H9 (cell line): ENCODE measurements at regions not wholly inside any gene's neighbourhood (a gene's known extent, or its start where the extent isn't known, plus 50 kb on each side); places are given as distances from the start of the nearest gene placed in this dataset.

Experiments
- DNase-seq: peaks from one replicate; pipeline ENCODE4 v3.0.0-alpha.2; 2017
- H2AFZ ChIP-seq: one replicate; pipeline ENCODE4 v1.6.1; 2013; ENCODE audit warnings: mild to moderate bottlenecking, low read length, control low read depth, moderate library complexity
- H2AK5ac ChIP-seq: 2 replicates; pipeline ENCODE4 v1.6.1; 2013; ENCODE audit warnings: low read length, control low read depth, mixed read lengths; ENCODE audit not compliant: insufficient read length
- H2BK120ac ChIP-seq: one replicate; pipeline ENCODE4 v1.6.1; 2013; ENCODE audit warnings: low read depth, mild to moderate bottlenecking, low read length, control low read depth, inconsistent platforms; ENCODE audit not compliant: poor library complexity, severe bottlenecking
- H2BK12ac ChIP-seq: 2 replicates; pipeline ENCODE4 v1.6.1; 2013; ENCODE audit warnings: low read length, control low read depth, mixed read lengths, low read depth; ENCODE audit not compliant: insufficient read length
- H2BK15ac ChIP-seq: 2 replicates; pipeline ENCODE4 v1.6.1; 2013; ENCODE audit warnings: low read depth, low read length, control low read depth
- H2BK20ac ChIP-seq: one replicate; pipeline ENCODE4 v1.6.1; 2013; ENCODE audit warnings: low read depth, mild to moderate bottlenecking, low read length, control low read depth, inconsistent platforms; ENCODE audit not compliant: poor library complexity, severe bottlenecking
- H2BK5ac ChIP-seq: 2 replicates; pipeline ENCODE4 v1.6.1; 2013; ENCODE audit warnings: low read length, control low read depth, mixed read lengths; ENCODE audit not compliant: insufficient read length
- H3K14ac ChIP-seq: 2 replicates; pipeline ENCODE4 v1.6.1; 2013; ENCODE audit warnings: low read length, control low read depth; ENCODE audit not compliant: insufficient read depth
- H3K18ac ChIP-seq: 2 replicates; pipeline ENCODE4 v1.6.1; 2013; ENCODE audit warnings: low read depth, mild to moderate bottlenecking, mixed read lengths, low read length, control low read depth; ENCODE audit not compliant: insufficient read length
- H3K23ac ChIP-seq: 2 replicates; pipeline ENCODE4 v1.6.1; 2013; ENCODE audit warnings: low read length, control low read depth, mixed read lengths, low read depth; ENCODE audit not compliant: insufficient read length
- H3K23me2 ChIP-seq: 2 replicates; pipeline ENCODE4 v1.6.1; 2013; ENCODE audit warnings: low read depth, mild to moderate bottlenecking, mixed read lengths, low read length, control low read depth; ENCODE audit not compliant: insufficient read length, poor library complexity, severe bottlenecking
- H3K27ac ChIP-seq: 2 replicates; pipeline ENCODE4 v1.5.1; 2013; ENCODE audit warnings: low read length, control low read depth, mixed read lengths, low read depth; ENCODE audit not compliant: insufficient read length
- H3K27me3 ChIP-seq: 2 replicates; pipeline ENCODE4 v1.6.1; 2013; ENCODE audit warnings: low read length, control low read depth, inconsistent platforms; ENCODE audit not compliant: insufficient read depth
- H3K4ac ChIP-seq: 2 replicates; pipeline ENCODE4 v1.6.1; 2013; ENCODE audit warnings: low read depth, mild to moderate bottlenecking, control low read depth, inconsistent platforms, low read length, moderate library complexity
- H3K4me1 ChIP-seq: 2 replicates; pipeline ENCODE4 v1.6.1; 2013; ENCODE audit warnings: low read length, control low read depth, inconsistent platforms; ENCODE audit not compliant: insufficient read depth
- H3K4me2 ChIP-seq: 2 replicates; pipeline ENCODE4 v1.6.1; 2013; ENCODE audit warnings: low read length, control low read depth, mixed read lengths; ENCODE audit not compliant: insufficient read length, insufficient read depth
- H3K56ac ChIP-seq: 2 replicates; pipeline ENCODE4 v1.6.1; 2013; ENCODE audit warnings: low read depth, mild to moderate bottlenecking, mixed read lengths, low read length, control low read depth; ENCODE audit not compliant: insufficient read length
- H3K79me1 ChIP-seq: 2 replicates; pipeline ENCODE4 v1.6.1; 2013; ENCODE audit warnings: low read depth, mild to moderate bottlenecking, moderate library complexity, low read length, control low read depth, inconsistent platforms; ENCODE audit not compliant: insufficient read depth, poor library complexity, severe bottlenecking
- H3K79me2 ChIP-seq: 2 replicates; pipeline ENCODE4 v1.6.1; 2013; ENCODE audit warnings: low read length, control low read depth, inconsistent platforms; ENCODE audit not compliant: insufficient read depth
- H3K9ac ChIP-seq: 2 replicates; pipeline ENCODE4 v1.6.1; 2013; ENCODE audit warnings: low read length, control low read depth, mixed read lengths; ENCODE audit not compliant: insufficient read length; ENCODE audit errors: extremely low read depth
- H3K9me3 ChIP-seq: one replicate; pipeline ENCODE4 v1.6.1; 2013; ENCODE audit warnings: low read depth, low read length, inconsistent platforms; ENCODE audit not compliant: control insufficient read depth
- H3T11ph ChIP-seq: one replicate; pipeline ENCODE4 v1.6.1; 2013; ENCODE audit warnings: mild to moderate bottlenecking, low read length, control low read depth, inconsistent platforms
- H4K20me1 ChIP-seq: one replicate; pipeline ENCODE4 v1.6.1; 2013; ENCODE audit not compliant: control insufficient read depth, insufficient read length, insufficient read depth
- H4K5ac ChIP-seq: 2 replicates; pipeline ENCODE4 v1.6.1; 2013; ENCODE audit warnings: low read depth, mild to moderate bottlenecking, mixed read lengths, low read length, control low read depth; ENCODE audit not compliant: insufficient read length
- H4K8ac ChIP-seq: replicated peaks from 2 replicates; pipeline ENCODE4 v1.6.1; 2013; ENCODE audit warnings: low read length, control low read depth, mixed read lengths, low read depth; ENCODE audit not compliant: insufficient read length
- H4K91ac ChIP-seq: 2 replicates; pipeline ENCODE4 v1.6.1; 2013; ENCODE audit warnings: low read depth, mild to moderate bottlenecking, moderate library complexity, mixed read lengths, low read length, control low read depth; ENCODE audit not compliant: insufficient read length
- H3K27ac Mint-ChIP-seq, 3 experiments: 2 replicates in 2 of 3; 3 replicates in 1 of 3; pipeline ENCODE4 v1.8.0; 2020 to 2021; ENCODE audit warnings: mixed read lengths in 3 of 3, mild to moderate bottlenecking in 1 of 3, moderate library complexity in 1 of 3
- H3K27me3 Mint-ChIP-seq: 2 replicates; pipeline ENCODE4 v1.8.0; 2021; ENCODE audit warnings: low read depth, mild to moderate bottlenecking, moderate library complexity, mixed read lengths
- H3K36me3 Mint-ChIP-seq, 3 experiments: 2 replicates in 2 of 3; 3 replicates in 1 of 3; pipeline ENCODE4 v1.8.0; 2020 to 2021; ENCODE audit warnings: low read depth in 3 of 3, mixed read lengths in 3 of 3; ENCODE audit not compliant: insufficient read depth in 1 of 3
- H3K4me1 Mint-ChIP-seq, 2 experiments: 2 replicates each; pipeline ENCODE4 v1.8.0; 2020; ENCODE audit warnings: mixed read lengths in 2 of 2
- H3K4me3 Mint-ChIP-seq, 2 experiments: 2 replicates in 1 of 2; 3 replicates in 1 of 2; pipeline ENCODE4 v1.8.0; 2020 to 2021; ENCODE audit warnings: mild to moderate bottlenecking in 2 of 2, mixed read lengths in 2 of 2, moderate library complexity in 1 of 2
- H3K9me3 Mint-ChIP-seq, 2 experiments: 2 replicates in 1 of 2; 3 replicates in 1 of 2; pipeline ENCODE4 v1.8.0; 2020; ENCODE audit warnings: mild to moderate bottlenecking in 2 of 2, mixed read lengths in 2 of 2, moderate library complexity in 1 of 2
- CTCF ChIP-seq: fragments of 200-600 bp; sonication (generic); conservative IDR thresholded peaks from 3 replicates; pipeline ENCODE4 v1.8.0; 2021; ENCODE audit warnings: antibody characterized with exemption, mild to moderate bottlenecking
- WGBS: extraction: QIAGEN DNeasy Blood & Tissue Kit; methylation state at CpG from one replicate; pipeline ENCODE4 v1.1.7; 2013; ENCODE audit warnings: missing lambda C conversion rate, low lambda C conversion rate, mixed read lengths; ENCODE audit not compliant: insufficient read length; ENCODE audit errors: extremely low coverage; 5-methylcytosine and 5-hydroxymethylcytosine counted together

- Histone ChIP-seq H4K91ac (no peak overlapping the region), H4K20me1 (no peaks in the 10 kb centered on the region), H2BK15ac (no peak overlapping the region), H2BK12ac (no peak overlapping the region), H3K9ac (no peak overlapping the region), H3T11ph (no peak overlapping the region), H2BK120ac (no peak overlapping the region), H3K27ac (no peak overlapping the region), H4K5ac (no peak overlapping the region), H2AK5ac (no peak overlapping the region), H3K9me3 (no peaks in the 10 kb centered on the region), H2BK20ac (no peak overlapping the region), H3K79me1 (no peaks in the 10 kb centered on the region), H3K23me2 (no peaks in the 10 kb centered on the region), H4K8ac (no peak overlapping the region), H3K79me2 (no peaks in the 10 kb centered on the region), H3K27me3 (no peaks in the 10 kb centered on the region), H3K18ac (no peak overlapping the region), H3K14ac (no peak overlapping the region), H2AFZ (no peak overlapping the region), H3K56ac (no peak overlapping the region), H3K4ac (no peak overlapping the region), H3K4me2 (no peak overlapping the region), H2BK5ac (no peak overlapping the region), H3K23ac (no peak overlapping the region), H3K4me1 (no peaks in the 10 kb centered on the region)
- Mint-ChIP-seq H3K4me3 (no peak overlapping the region), H3K27ac (no peak overlapping the region), H3K4me1 (no peaks in the 10 kb centered on the region), H3K9me3 (peaks cover 0 to 3% of the 10 kb centered on the region in 2 experiments; a peak in 2 of 5 replicates), H3K27me3 (peaks cover 1% of the 10 kb centered on the region), H3K36me3 (peaks cover 0 to under 1% (median 0%) of the 10 kb centered on the region in 3 experiments; a peak in 1 of 7 replicates)
- no CpG with 5 or more reads among the region's 2 CpGs for WGBS
- no peak for DNase-seq
- no peak for TF ChIP-seq CTCF
Observed at GRCh38 chr10:23493711-23494110, 54.8 kb downstream of the OTUD1 start.
